H1 (cell line): ENCODE measurements at regions not wholly inside any gene's neighbourhood (a gene's known extent, or its start where the extent isn't known, plus 50 kb on each side); places are given as distances from the start of the nearest gene placed in this dataset.

Source experiments
- CTCF ChIA-PET: fragments of 300-600 bp; sonication (Branson Sonifier 250); formaldehyde crosslinking; loops from one replicate; lab custom pipeline; 2021; ENCODE audit not compliant: partially characterized antibody; lab: Charles Lee
- POLR2A ChIA-PET: fragments of 300-600 bp; sonication (Branson Sonifier 250); formaldehyde crosslinking; loops from one replicate; lab custom pipeline; 2021; ENCODE audit warnings: inconsistent platforms; ENCODE audit not compliant: partially characterized antibody; lab: Charles Lee
- DNase-seq, 2 experiments: peaks; one replicate each; pipeline versions ENCODE4 v3.0.0 to v3.0.0-alpha.2; 2010 to 2022; ENCODE audit warnings: low spot score in 2 of 2, low read depth in 1 of 2, mixed read lengths in 1 of 2
- FAIRE-seq: peaks from 2 replicates; lab custom pipeline; 2011; peaks lifted over from hg19 to GRCh38; lab: Jason Lieb, UNC
- H2AFZ ChIP-seq: 2 replicates; pipeline ENCODE4 v1.8.1; 2012; ENCODE audit warnings: low read length, inconsistent platforms
- H2AK5ac ChIP-seq: 2 replicates; pipeline ENCODE4 v1.6.1; 2013; ENCODE audit warnings: low read depth, low read length
- H2BK120ac ChIP-seq: replicated peaks from 2 replicates; pipeline ENCODE3; 2013; ENCODE audit warnings: low read depth, low read length, inconsistent platforms
- H2BK12ac ChIP-seq: 2 replicates; pipeline ENCODE4 v1.6.1; 2013; ENCODE audit warnings: low read depth, low read length
- H2BK15ac ChIP-seq: 2 replicates; pipeline ENCODE4 v1.6.1; 2013; ENCODE audit warnings: low read length
- H2BK20ac ChIP-seq: 2 replicates; pipeline ENCODE4 v1.6.1; 2013; ENCODE audit warnings: low read length
- H2BK5ac ChIP-seq: 2 replicates; pipeline ENCODE4 v1.6.1; 2013; ENCODE audit warnings: low read depth, low read length
- H3K14ac ChIP-seq: 2 replicates; pipeline ENCODE4 v1.6.1; 2013; ENCODE audit warnings: inconsistent platforms; ENCODE audit not compliant: insufficient read length
- H3K18ac ChIP-seq: 2 replicates; pipeline ENCODE4 v1.6.1; 2013; ENCODE audit warnings: low read length; ENCODE audit errors: extremely low read depth
- H3K23ac ChIP-seq: 2 replicates; pipeline ENCODE4 v1.6.1; 2013; ENCODE audit warnings: inconsistent platforms; ENCODE audit not compliant: insufficient read length
- H3K23me2 ChIP-seq: 2 replicates; pipeline ENCODE4 v1.6.1; 2013; ENCODE audit warnings: low read depth, low read length
- H3K27ac ChIP-seq: 2 replicates; pipeline ENCODE4 v1.6.1; 2011; ENCODE audit warnings: low read depth, low read length, inconsistent platforms
- H3K27me3 ChIP-seq, 4 experiments: replicated peaks in 1 of 4; 1 replicate in 1 of 4; 2 replicates in 3 of 4; pipeline versions ENCODE4 v1.6.1 to v1.8.1; 2011 to 2013; ENCODE audit warnings: low read length in 3 of 4, mild to moderate bottlenecking in 3 of 4, inconsistent platforms in 2 of 4, mixed read lengths in 2 of 4, moderate library complexity in 1 of 4; ENCODE audit not compliant: control insufficient read depth in 3 of 4, insufficient read depth in 3 of 4; ENCODE audit errors: extremely low read depth in 1 of 4
- H3K36me3 ChIP-seq, 4 experiments: 2 replicates each; pipeline versions ENCODE4 v1.6.1 to v1.8.1; 2011 to 2013; ENCODE audit warnings: mild to moderate bottlenecking in 4 of 4, low read length in 3 of 4, moderate library complexity in 2 of 4, control low read depth in 1 of 4, inconsistent platforms in 1 of 4; ENCODE audit not compliant: insufficient read depth in 4 of 4, control insufficient read depth in 2 of 4
- H3K4ac ChIP-seq: replicated peaks from 2 replicates; pipeline ENCODE3; 2013; ENCODE audit warnings: low read length, low read depth, mixed read lengths, inconsistent platforms; ENCODE audit not compliant: insufficient read length
- H3K4me1 ChIP-seq, 4 experiments: replicated peaks in 1 of 4; 1 replicate in 1 of 4; 2 replicates in 3 of 4; pipeline versions ENCODE4 v1.6.1 to v1.8.1; 2011 to 2013; ENCODE audit warnings: low read length in 3 of 4, inconsistent platforms in 2 of 4, mixed read lengths in 1 of 4; ENCODE audit not compliant: insufficient read depth in 4 of 4, control insufficient read depth in 3 of 4
- H3K4me2 ChIP-seq, 2 experiments: 2 replicates each; pipeline versions ENCODE4 v1.6.1 to v1.8.1; 2011 to 2013; ENCODE audit warnings: low read depth in 2 of 2, low read length in 2 of 2, control low read depth in 1 of 2, inconsistent platforms in 1 of 2, mild to moderate bottlenecking in 1 of 2; ENCODE audit not compliant: insufficient read depth in 1 of 2
- H3K4me3 ChIP-seq, 4 experiments: fragments of 200-600, 300-600 bp in 1 of 4; sonication (generic), shearing (Covaris generic), sonication (Bioruptor Twin) in 1 of 4; 2 replicates each; pipeline versions ENCODE4 v1.5.1 to v1.8.1; 2011 to 2016; ENCODE audit warnings: low read length in 4 of 4, low read depth in 3 of 4, control low read depth in 2 of 4, inconsistent platforms in 2 of 4, mild to moderate bottlenecking in 2 of 4, mixed read lengths in 1 of 4, moderate library complexity in 1 of 4; ENCODE audit not compliant: insufficient read depth in 2 of 4; ENCODE audit errors: extremely low read depth in 1 of 4
- H3K56ac ChIP-seq: replicated peaks from 2 replicates; pipeline ENCODE3; 2013; ENCODE audit warnings: low read depth, mild to moderate bottlenecking, mixed read lengths, low read length, inconsistent platforms; ENCODE audit not compliant: insufficient read length
- H3K79me1 ChIP-seq: 2 replicates; pipeline ENCODE4 v1.6.1; 2013; ENCODE audit warnings: low read depth, low read length, control low read depth
- H3K79me2 ChIP-seq, 2 experiments: 2 replicates each; pipeline versions ENCODE4 v1.6.1 to v1.8.1; 2012 to 2013; ENCODE audit warnings: low read length in 2 of 2, mild to moderate bottlenecking in 2 of 2, inconsistent platforms in 1 of 2; ENCODE audit not compliant: insufficient read depth in 2 of 2, control insufficient read depth in 1 of 2
- H3K9ac ChIP-seq, 4 experiments: replicated peaks in 1 of 4; 1 replicate in 1 of 4; 2 replicates in 3 of 4; pipeline versions ENCODE4 v1.6.1 to v1.8.1; 2011 to 2013; ENCODE audit warnings: low read depth in 3 of 4, low read length in 3 of 4, control low read depth in 2 of 4, mild to moderate bottlenecking in 2 of 4, moderate library complexity in 2 of 4, inconsistent platforms in 1 of 4; ENCODE audit errors: extremely low read depth in 1 of 4
- H3K9me3 ChIP-seq, 2 experiments: 2 replicates each; pipeline versions ENCODE4 v1.6.1 to v1.8.1; 2012 to 2013; ENCODE audit warnings: mild to moderate bottlenecking in 2 of 2, moderate library complexity in 2 of 2, control low read depth in 1 of 2, inconsistent platforms in 1 of 2, low read depth in 1 of 2, low read length in 1 of 2, mixed read lengths in 1 of 2; ENCODE audit not compliant: insufficient read depth in 2 of 2
- H4K20me1 ChIP-seq, 2 experiments: replicated peaks in 1 of 2; 2 replicates each; pipeline versions ENCODE3 to v1.8.1; 2011 to 2013; ENCODE audit warnings: inconsistent platforms in 2 of 2, low read length in 2 of 2, mild to moderate bottlenecking in 1 of 2; ENCODE audit not compliant: insufficient read depth in 2 of 2, control insufficient read depth in 1 of 2
- H4K5ac ChIP-seq: 2 replicates; pipeline ENCODE4 v1.6.1; 2013; ENCODE audit warnings: low read length, low read depth, mixed read lengths, inconsistent platforms; ENCODE audit not compliant: insufficient read length
- H4K8ac ChIP-seq: 2 replicates; pipeline ENCODE4 v1.8.0; 2013; ENCODE audit warnings: mild to moderate bottlenecking, moderate library complexity, low read length, inconsistent platforms; ENCODE audit not compliant: insufficient read depth; ENCODE audit errors: extremely low read depth
- H4K91ac ChIP-seq: replicated peaks from 2 replicates; pipeline ENCODE3; 2013; ENCODE audit warnings: low read length, mixed read lengths, inconsistent platforms; ENCODE audit not compliant: insufficient read length
- ASH2L ChIP-seq: fragments of 200-600, 300-600 bp; sonication (generic); IDR thresholded peaks from one replicate; pipeline ENCODE4 v1.7.1; 2017; ENCODE audit warnings: low read length
- BCL11A ChIP-seq, 2 experiments: IDR thresholded peaks; one replicate each; pipeline ENCODE4 v1.6.1; 2011; ENCODE audit warnings: low read depth in 2 of 2, low read length in 2 of 2, mild to moderate bottlenecking in 2 of 2
- BRCA1 ChIP-seq: IDR thresholded peaks from 2 replicates; pipeline ENCODE4 v1.6.1; 2012; ENCODE audit warnings: low read depth, low read length, improper control_type of control experiment
- EGR1 ChIP-seq: IDR thresholded peaks from 2 replicates; pipeline ENCODE4 v1.6.1; 2011; ENCODE audit warnings: low read depth, low read length, borderline replicate concordance
- HDAC6 ChIP-seq: IDR thresholded peaks from one replicate; pipeline ENCODE4 v1.7.1; 2012; ENCODE audit warnings: low read depth, mild to moderate bottlenecking, inconsistent platforms, low read length, moderate library complexity
- POLR2A ChIP-seq, 2 experiments: IDR thresholded peaks; 1 replicate in 1 of 2; 2 replicates in 1 of 2; pipeline ENCODE4 v1.6.1; 2011; ENCODE audit warnings: low read depth in 2 of 2, low read length in 2 of 2, mild to moderate bottlenecking in 2 of 2; ENCODE audit errors: control extremely low read depth in 1 of 2
- POLR2AphosphoS5 ChIP-seq: IDR thresholded peaks from 2 replicates; pipeline ENCODE4 v1.6.1; 2011; ENCODE audit warnings: low read depth, low read length
- RAD21 ChIP-seq, 2 experiments: IDR thresholded peaks in 1 of 2; conservative IDR thresholded peaks in 1 of 2; 2 replicates each; pipeline ENCODE4 v1.6.1; 2011; ENCODE audit warnings: low read depth in 2 of 2, low read length in 2 of 2, improper control_type of control experiment in 1 of 2, inconsistent platforms in 1 of 2, mild to moderate bottlenecking in 1 of 2, moderate library complexity in 1 of 2
- SUZ12 ChIP-seq: fragments of 200-600 bp; sonication (generic); IDR thresholded peaks from 2 replicates; pipeline ENCODE4 v1.6.1; 2012; ENCODE audit warnings: mild to moderate bottlenecking, inconsistent platforms, low read length, moderate library complexity, mixed read lengths
- TCF12 ChIP-seq: IDR thresholded peaks from 2 replicates; pipeline ENCODE4 v1.6.1; 2011; ENCODE audit warnings: low read depth, mild to moderate bottlenecking, low read length
- WGBS, 2 experiments: shearing (Covaris generic) in 1 of 2; methylation state at CpG; one replicate each; pipeline versions ENCODE4 v1.1.6 to v1.1.7; 2013 to 2015; ENCODE audit warnings: low lambda C conversion rate in 2 of 2, mixed read lengths in 2 of 2, inconsistent platforms in 1 of 2, low coverage in 1 of 2, missing lambda C conversion rate in 1 of 2; ENCODE audit not compliant: insufficient replicate concordance in 2 of 2, insufficient coverage in 1 of 2, insufficient read length in 1 of 2; ENCODE audit errors: extremely low coverage in 1 of 2, missing lambda C conversion rate in 1 of 2; 5-methylcytosine and 5-hydroxymethylcytosine counted together

- H3K23ac ChIP-seq = no peak overlapping the region
- no peaks in the 10 kb centered on the region for H3K27me3 ChIP-seq
- H3K56ac ChIP-seq = no peak overlapping the region
- DNase-seq (no peak), FAIRE-seq (no peak)
- WGBS, 2 experiments = 95% methylated on average over 1 of the region's 1 CpG; no CpG with 5 or more reads in 1 of the 2 experiments
- TF ChIP-seq SUZ12 (no peak), RAD21 (IDR thresholded peaks at IDR 0.05 in 1 of 2, conservative IDR thresholded peaks at IDR 0.05 in 1 of 2; ENCODE audit: low read depth in 2 of 2, low read length in 2 of 2) (no peak), BCL11A (IDR thresholded peaks at IDR 0.05; ENCODE audit: low read depth in 2 of 2, low read length in 2 of 2) (no peak), ASH2L (no peak), POLR2A (IDR thresholded peaks at IDR 0.05; ENCODE audit: control extremely low read depth in 1 of 2, low read depth in 2 of 2, low read length in 2 of 2) (no peak), TCF12 (no peak), HDAC6 (no peak), BRCA1 (no peak), POLR2AphosphoS5 (no peak), EGR1 (no peak)
- no peak overlapping the region for H4K5ac ChIP-seq
- no peaks in the 10 kb centered on the region; the same call in 1 of the 2 replicates for H3K23me2 ChIP-seq
- no peak overlapping the region for H3K4ac ChIP-seq
- H2BK5ac ChIP-seq = no peak overlapping the region
- no peak overlapping the region for H3K4me3 ChIP-seq
- H3K14ac ChIP-seq = no peak overlapping the region
- H3K79me2 ChIP-seq = no peaks in the 10 kb centered on the region
- peaks cover 3 to 5% of the 10 kb centered on the region in 2 experiments; a peak in 2 of 4 replicates for H3K9me3 ChIP-seq
- H4K91ac ChIP-seq = no peak overlapping the region
- CTCF ChIA-PET = no interaction called here
- H2AFZ ChIP-seq = no peak overlapping the region
- no peaks in the 10 kb centered on the region for H3K79me1 ChIP-seq
- H3K18ac ChIP-seq = no peak overlapping the region
- H4K20me1 ChIP-seq = no peaks in the 10 kb centered on the region
- H2BK12ac ChIP-seq = no peak overlapping the region
- H3K4me1 ChIP-seq = no peaks in the 10 kb centered on the region
- no peak overlapping the region for H4K8ac ChIP-seq
- no peak overlapping the region for H3K9ac ChIP-seq
- POLR2A ChIA-PET = no interaction called here
- H2AK5ac ChIP-seq = no peak overlapping the region
- H3K27ac ChIP-seq = no peak overlapping the region
- no peak overlapping the region for H2BK20ac ChIP-seq
- H2BK120ac ChIP-seq = no peak overlapping the region
- no peak overlapping the region for H3K4me2 ChIP-seq
- H2BK15ac ChIP-seq = no peak overlapping the region
- no peaks in the 10 kb centered on the region; a peak in 1 of 8 replicates for H3K36me3 ChIP-seq
These were observed 317.4 kb downstream of the IPO8 start for GRCh38 chr12:30378307-30378706.
